ENCODE measurements at regions not wholly inside any gene's neighbourhood (a gene's known extent, or its start where the extent isn't known, plus 50 kb on each side); places are given as distances from the start of the nearest gene placed in this dataset.

- TF ChIP-seq CTCF (IDR thresholded peaks at IDR 0.05): no peak
- peak in 1 of 2 donors; percentile 23 for DNase-seq
These were observed 150.9 kb downstream of the SHOX start for GRCh38 chrX:781224-782204.

GRCh38 chrX:776529-777230 lies 146.1 kb downstream of the SHOX start:
- intact Hi-C loops (cut with DNase I; ENCODE audit: low total_unique reads): no loop called here
- DNase-seq: peak in 1 of 2 donors; percentile 45
- no peaks in the 10 kb centered on the region for H3K9me3 ChIP-seq
- H3K36me3 ChIP-seq: no peaks in the 10 kb centered on the region
- no peaks in the 10 kb centered on the region for H3K4me1 ChIP-seq
- no peak for TF ChIP-seq CTCF (IDR thresholded peaks at IDR 0.05)
- peaks cover 0 to 4% of the 10 kb centered on the region in 2 donors for H3K27me3 ChIP-seq
- no peak overlapping the region for H3K27ac ChIP-seq
- H3K4me3 ChIP-seq: no peak overlapping the region

More at GRCh38 chrX:781224-782204, 150.9 kb downstream of the SHOX start:
- Histone ChIP-seq H3K4me1 (no peaks in the 10 kb centered on the region), H3K9me3 (no peaks in the 10 kb centered on the region), H3K36me3 (no peaks in the 10 kb centered on the region), H3K27me3 (no peaks in the 10 kb centered on the region), H3K4me3 (no peak overlapping the region), H3K27ac (no peak overlapping the region)
- intact Hi-C loops (cut with DNase I; ENCODE audit: low total_unique reads): no loop called here

- no peaks in the 10 kb centered on the region for H3K36me3 ChIP-seq
- H3K27me3 ChIP-seq: peaks cover 0 to 7% of the 10 kb centered on the region in 2 donors
- H3K9me3 ChIP-seq: no peaks in the 10 kb centered on the region
- no peaks in the 10 kb centered on the region for H3K4me1 ChIP-seq
- no peak overlapping the region for H3K4me3 ChIP-seq
- H3K27ac ChIP-seq: no peak overlapping the region
- intact Hi-C loops (cut with DNase I; ENCODE audit: low total_unique reads): no loop called here
- no peak for TF ChIP-seq CTCF (IDR thresholded peaks at IDR 0.05)
- peak in 1 of 2 donors; percentile 4 for DNase-seq
These were observed 145.5 kb downstream of the SHOX start for GRCh38 chrX:776061-776460.

GRCh38 chrX:774536-774935 lies 143.9 kb downstream of the SHOX start:
- no peak overlapping the region for H3K27ac ChIP-seq
- H3K4me3 ChIP-seq: no peak overlapping the region
- no peaks in the 10 kb centered on the region for H3K9me3 ChIP-seq
- H3K36me3 ChIP-seq: no peaks in the 10 kb centered on the region
- intact Hi-C loops (cut with DNase I; ENCODE audit: low total_unique reads): no loop called here
- H3K27me3 ChIP-seq: peaks cover 0 to 7% of the 10 kb centered on the region in 2 donors
- DNase-seq: peak in 1 of 2 donors; percentile 35
- TF ChIP-seq CTCF (IDR thresholded peaks at IDR 0.05): no peak
- no peaks in the 10 kb centered on the region for H3K4me1 ChIP-seq

GRCh38 chrX:773292-774025 lies 142.9 kb downstream of the SHOX start:
- Histone ChIP-seq H3K9me3 (no peaks in the 10 kb centered on the region), H3K36me3 (no peaks in the 10 kb centered on the region), H3K4me3 (no peak overlapping the region), H3K27ac (no peak overlapping the region), H3K27me3 (peaks cover 0 to 7% of the 10 kb centered on the region in 2 donors), H3K4me1 (no peaks in the 10 kb centered on the region)
- TF ChIP-seq CTCF (IDR thresholded peaks at IDR 0.05): no peak
- intact Hi-C loops (cut with DNase I; ENCODE audit: low total_unique reads): no loop called here
- DNase-seq: peak in 1 of 2 donors; percentile 6
